ENCODE measurements at regions not wholly inside any gene's neighbourhood (a gene's known extent, or its start where the extent isn't known, plus 50 kb on each side); places are given as distances from the start of the nearest gene placed in this dataset.

GRCh38 chr5:124692950-124693349, 53.5 kb downstream of the ZNF608 start:
- intact Hi-C loops (cut with DNase I; ENCODE audit: low total_unique reads), result no loop called here
- no peak overlapping the region for H3K4me3 ChIP-seq (ENCODE audit: low read depth, poor library complexity, severe bottlenecking)
- no peak for DNase-seq (ENCODE audit: low spot score in 2 of 2)
- 99% methylated on average over 2 of the region's 2 CpGs for WGBS, 2 donors
- TF ChIP-seq POLR2A (IDR thresholded peaks at IDR 0.05) (no peak), CTCF (IDR thresholded peaks at IDR 0.05) (no peak)

DNA sequence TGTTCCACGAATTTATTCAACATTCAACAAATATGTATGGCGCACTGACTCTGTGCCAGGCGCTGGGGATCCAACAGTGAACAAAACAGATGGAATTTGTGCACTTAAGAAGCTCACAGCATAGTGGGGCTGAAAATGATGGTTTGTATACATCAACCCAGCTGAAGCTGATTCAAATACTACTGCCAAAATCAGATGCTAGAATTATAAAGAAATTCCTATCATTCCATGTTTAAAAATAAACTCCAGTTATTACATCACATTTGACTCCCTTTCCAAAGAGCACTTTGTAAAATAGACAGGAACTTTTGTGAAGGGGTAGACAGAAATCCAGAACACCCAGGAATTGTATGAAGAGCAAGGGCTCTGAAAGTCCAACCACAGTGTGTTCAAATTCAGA, 54.1 kb downstream of the ZNF608 start:
- TF ChIP-seq CTCF (IDR thresholded peaks at IDR 0.05) (no peak), POLR2A (IDR thresholded peaks at IDR 0.05) (no peak)
- intact Hi-C loops (cut with DNase I; ENCODE audit: low total_unique reads), result no loop called here
- no peak overlapping the region for H3K4me3 ChIP-seq (ENCODE audit: low read depth, poor library complexity, severe bottlenecking)
- 68 to 78% methylated on average over 3 of the region's 3 CpGs for WGBS, 2 donors
- no peak for DNase-seq (ENCODE audit: low spot score in 2 of 2)

DNA sequence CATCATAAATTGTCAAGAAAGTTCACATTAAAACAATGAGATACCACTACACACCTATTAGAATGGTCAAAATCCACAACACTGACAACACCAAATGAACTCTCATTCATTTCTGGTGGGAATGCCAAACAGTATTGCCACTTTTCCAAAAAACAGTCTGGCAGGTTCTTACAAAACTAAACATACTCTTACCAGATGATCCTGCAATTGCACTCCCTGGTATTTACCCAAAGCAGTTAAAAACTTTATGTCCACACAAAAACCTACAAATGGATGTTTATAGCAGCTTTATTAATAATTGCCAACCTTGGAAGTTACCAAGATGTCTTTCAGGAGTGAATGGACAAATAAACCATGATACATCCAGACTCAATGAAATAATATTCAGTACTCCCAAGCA, 56.8 kb downstream of the ZNF608 start:
- no peak for TF ChIP-seq POLR2A (IDR thresholded peaks at IDR 0.05)
- TF ChIP-seq CTCF (IDR thresholded peaks at IDR 0.05), result no peak
- intact Hi-C loops (cut with DNase I; ENCODE audit: low total_unique reads), result no loop called here

DNA sequence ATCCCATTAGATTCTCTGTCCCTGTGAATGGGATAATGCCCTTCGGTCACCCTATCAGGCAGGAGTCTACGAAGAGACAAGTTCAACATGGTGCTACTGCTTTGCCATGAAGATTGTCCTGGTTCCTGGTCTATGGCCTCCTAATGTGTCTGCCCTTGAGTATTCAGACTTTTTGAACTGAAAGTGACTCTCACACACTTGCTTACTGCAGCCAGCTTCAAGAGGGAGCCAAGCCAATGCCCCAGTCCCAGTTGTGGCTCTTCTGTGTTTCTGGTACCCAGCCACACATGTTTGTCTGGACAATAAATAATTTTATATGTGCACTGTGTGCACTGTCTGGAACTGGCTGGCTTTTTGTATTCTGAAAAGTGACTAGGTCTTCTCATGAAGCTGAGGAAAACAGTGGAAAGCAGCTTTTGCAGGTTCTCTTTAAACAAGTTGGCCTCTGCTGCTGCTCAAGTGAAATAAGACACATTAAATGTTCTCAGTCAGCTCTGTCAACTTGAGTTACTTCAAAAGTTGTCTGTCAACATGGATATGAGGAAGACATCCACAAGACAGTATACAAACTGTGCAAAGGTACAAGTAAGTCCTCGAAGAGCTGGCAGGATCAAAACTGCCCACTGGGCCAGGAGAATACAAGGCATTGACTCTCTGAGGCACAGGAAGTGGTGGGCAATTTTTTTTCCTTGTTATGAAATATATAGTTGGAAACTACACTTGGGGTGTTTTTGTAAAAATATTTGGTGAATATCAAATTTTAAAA, 60.0 kb downstream of the ZNF608 start:
- TF ChIP-seq CTCF (IDR thresholded peaks at IDR 0.05), result no peak
- TF ChIP-seq POLR2A (IDR thresholded peaks at IDR 0.05), result no peak
- WGBS, 2 donors, result 83 to 86% methylated on average over 3 of the region's 3 CpGs
- no peak for DNase-seq (ENCODE audit: low spot score in 2 of 2)
- intact Hi-C loops (cut with DNase I; ENCODE audit: low total_unique reads), result no loop called here
- H3K4me3 ChIP-seq (ENCODE audit: low read depth, poor library complexity, severe bottlenecking), result no peak overlapping the region

More for the DNA sequence above, 56.8 kb downstream of the ZNF608 start:
- DNase-seq (ENCODE audit: low spot score in 2 of 2), result no peak
- H3K4me3 ChIP-seq (ENCODE audit: low read depth, poor library complexity, severe bottlenecking), result no peak overlapping the region

GRCh38 chr5:124685404-124685930, 61.0 kb downstream of the ZNF608 start:
- intact Hi-C loops (cut with DNase I; ENCODE audit: low total_unique reads), result no loop called here
- H3K4me3 ChIP-seq (ENCODE audit: low read depth, poor library complexity, severe bottlenecking), result no peak overlapping the region
- TF ChIP-seq POLR2A (IDR thresholded peaks at IDR 0.05) (no peak), CTCF (IDR thresholded peaks at IDR 0.05) (no peak)
- DNase-seq (ENCODE audit: low spot score in 2 of 2), result no peak
- WGBS, 2 donors, result 91 to 94% methylated on average over 3 of the region's 3 CpGs

Data from lower leg skin (tissue), 4 donors.